PC-3 (cell line): ENCODE measurements at regions not wholly inside any gene's neighbourhood (a gene's known extent, or its start where the extent isn't known, plus 50 kb on each side); places are given as distances from the start of the nearest gene placed in this dataset.

Source experiments
- CTCF ChIP-seq: fragments of 300-600 bp; sonication (generic); conservative IDR thresholded peaks from 2 replicates; pipeline ENCODE4 v1.5.1; 2017; ENCODE audit warnings: antibody characterized with exemption, low read depth, mild to moderate bottlenecking, low read length
- EZH2 ChIP-seq: fragments of 300-600 bp; sonication (generic); IDR thresholded peaks from one replicate; pipeline ENCODE4 v1.6.1; 2017; ENCODE audit warnings: antibody characterized with exemption, mild to moderate bottlenecking, low read length; ENCODE audit not compliant: unreplicated experiment
- EZH2phosphoT487 ChIP-seq: fragments of 300-600 bp; sonication (generic); IDR thresholded peaks from 2 replicates; pipeline ENCODE4 v1.6.1; 2018; ENCODE audit warnings: mild to moderate bottlenecking, antibody characterized with exemption, low read length, borderline replicate concordance

DNA sequence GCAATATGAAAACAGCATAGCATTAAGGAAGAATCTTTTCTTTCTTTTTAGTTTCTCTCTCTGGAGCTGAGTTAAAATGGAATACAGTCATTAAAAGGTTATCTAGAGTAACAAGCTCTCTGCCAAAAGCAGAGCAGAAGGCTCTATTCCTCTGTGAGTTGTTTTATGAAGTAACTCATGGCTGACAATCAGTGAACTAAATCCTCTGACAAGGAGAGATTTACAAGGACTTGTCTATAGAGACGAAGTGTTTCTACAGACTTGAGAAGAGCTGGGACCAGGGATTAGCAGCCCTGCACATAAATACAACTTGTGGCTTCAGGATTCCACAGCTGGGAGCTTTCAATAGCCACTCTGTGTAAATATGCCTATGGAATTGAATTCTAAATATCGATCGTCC, 192.5 kb upstream of the RAG2 start:
- TF ChIP-seq CTCF (no peak), EZH2phosphoT487 (no peak), EZH2 (no peak)
